KMS-11 (cell line): ENCODE measurements at regions not wholly inside any gene's neighbourhood (a gene's known extent, or its start where the extent isn't known, plus 50 kb on each side); places are given as distances from the start of the nearest gene placed in this dataset.

Source experiments
- H2AFZ ChIP-seq: fragments of 200-600 bp; sonication (generic); 2 replicates; pipeline ENCODE4 v1.6.1; 2016; ENCODE audit warnings: antibody characterized with exemption, mixed run types, low read depth
- H3K27ac ChIP-seq: fragments of 200-600 bp; sonication (generic); 2 replicates; pipeline ENCODE4 v1.6.1; 2016; ENCODE audit warnings: mild to moderate bottlenecking, mixed run types
- H3K27me3 ChIP-seq: fragments of 200-600 bp; sonication (generic); 2 replicates; pipeline ENCODE4 v1.6.1; 2017; ENCODE audit warnings: mild to moderate bottlenecking, low read depth, mixed run types, moderate library complexity; ENCODE audit not compliant: insufficient read depth
- H3K36me3 ChIP-seq: fragments of 200-600 bp; sonication (generic); 2 replicates; pipeline ENCODE4 v1.6.1; 2017; ENCODE audit warnings: mild to moderate bottlenecking, mixed run types; ENCODE audit not compliant: insufficient read depth
- H3K4me1 ChIP-seq: fragments of 200-600 bp; sonication (generic); 2 replicates; pipeline ENCODE4 v1.6.1; 2016; ENCODE audit warnings: mild to moderate bottlenecking, low read depth, mixed run types; ENCODE audit not compliant: poor library complexity, severe bottlenecking
- H3K4me2 ChIP-seq: fragments of 200-600 bp; sonication (generic); 2 replicates; pipeline ENCODE4 v1.7.0; 2016; ENCODE audit warnings: mild to moderate bottlenecking, mixed run types
- H3K4me3 ChIP-seq: fragments of 200-600 bp; sonication (generic); IDR thresholded peaks from 2 replicates; pipeline ENCODE4 v1.6.1; 2017; ENCODE audit warnings: low read depth, low read length, mixed read lengths; ENCODE audit not compliant: insufficient read depth
- H3K79me2 ChIP-seq: fragments of 200-600 bp; sonication (generic); 2 replicates; pipeline ENCODE4 v1.6.1; 2016; ENCODE audit warnings: low read depth, mixed run types; ENCODE audit not compliant: insufficient read depth
- H3K9ac ChIP-seq: fragments of 200-600 bp; sonication (generic); 2 replicates; pipeline ENCODE4 v1.6.1; 2016; ENCODE audit warnings: mild to moderate bottlenecking, mixed run types
- H4K20me1 ChIP-seq: fragments of 200-600 bp; sonication (generic); 2 replicates; pipeline ENCODE4 v1.6.1; 2016; ENCODE audit warnings: mild to moderate bottlenecking, mixed run types; ENCODE audit not compliant: insufficient read depth
- TF ChIP-seq, protein P1 (sequence below): fragments of 200-600 bp; sonication (generic); conservative IDR thresholded peaks from 2 replicates; pipeline ENCODE4 v1.6.1; 2017; ENCODE audit warnings: low read depth, mild to moderate bottlenecking, antibody characterized with exemption, low read length, moderate library complexity, mixed read lengths

DNA sequence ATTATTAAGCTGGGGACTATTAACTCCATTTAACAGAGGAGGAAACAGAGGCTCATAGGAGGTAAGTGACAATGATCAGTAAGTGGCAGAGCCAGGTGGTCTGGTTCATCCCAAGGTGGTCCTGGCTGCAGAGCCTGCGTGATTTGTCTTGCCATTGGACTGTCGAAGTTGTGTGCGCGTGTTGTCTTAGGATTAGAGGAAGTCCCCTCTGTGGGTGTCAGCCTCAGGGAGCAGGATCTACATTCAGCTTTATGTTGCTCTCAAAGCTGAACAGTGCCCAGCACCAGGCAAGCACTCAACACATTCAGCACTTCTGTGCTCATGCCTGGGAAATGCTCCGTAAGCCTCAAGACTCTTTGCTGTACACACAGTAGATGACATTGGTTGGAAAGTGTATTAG, 139.5 kb downstream of the HERPUD2 start:
- Histone ChIP-seq H3K79me2 (no peaks in the 10 kb centered on the region), H3K36me3 (no peaks in the 10 kb centered on the region), H3K4me3 (no peak overlapping the region), H3K27ac (no peak overlapping the region), H3K4me1 (no peaks in the 10 kb centered on the region), H3K4me2 (no peak overlapping the region), H3K27me3 (no peaks in the 10 kb centered on the region), H3K9ac (no peak overlapping the region), H2AFZ (no peak overlapping the region), H4K20me1 (no peaks in the 10 kb centered on the region)
- TF ChIP-seq, protein P1, sequence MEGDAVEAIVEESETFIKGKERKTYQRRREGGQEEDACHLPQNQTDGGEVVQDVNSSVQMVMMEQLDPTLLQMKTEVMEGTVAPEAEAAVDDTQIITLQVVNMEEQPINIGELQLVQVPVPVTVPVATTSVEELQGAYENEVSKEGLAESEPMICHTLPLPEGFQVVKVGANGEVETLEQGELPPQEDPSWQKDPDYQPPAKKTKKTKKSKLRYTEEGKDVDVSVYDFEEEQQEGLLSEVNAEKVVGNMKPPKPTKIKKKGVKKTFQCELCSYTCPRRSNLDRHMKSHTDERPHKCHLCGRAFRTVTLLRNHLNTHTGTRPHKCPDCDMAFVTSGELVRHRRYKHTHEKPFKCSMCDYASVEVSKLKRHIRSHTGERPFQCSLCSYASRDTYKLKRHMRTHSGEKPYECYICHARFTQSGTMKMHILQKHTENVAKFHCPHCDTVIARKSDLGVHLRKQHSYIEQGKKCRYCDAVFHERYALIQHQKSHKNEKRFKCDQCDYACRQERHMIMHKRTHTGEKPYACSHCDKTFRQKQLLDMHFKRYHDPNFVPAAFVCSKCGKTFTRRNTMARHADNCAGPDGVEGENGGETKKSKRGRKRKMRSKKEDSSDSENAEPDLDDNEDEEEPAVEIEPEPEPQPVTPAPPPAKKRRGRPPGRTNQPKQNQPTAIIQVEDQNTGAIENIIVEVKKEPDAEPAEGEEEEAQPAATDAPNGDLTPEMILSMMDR: no peak

DNA sequence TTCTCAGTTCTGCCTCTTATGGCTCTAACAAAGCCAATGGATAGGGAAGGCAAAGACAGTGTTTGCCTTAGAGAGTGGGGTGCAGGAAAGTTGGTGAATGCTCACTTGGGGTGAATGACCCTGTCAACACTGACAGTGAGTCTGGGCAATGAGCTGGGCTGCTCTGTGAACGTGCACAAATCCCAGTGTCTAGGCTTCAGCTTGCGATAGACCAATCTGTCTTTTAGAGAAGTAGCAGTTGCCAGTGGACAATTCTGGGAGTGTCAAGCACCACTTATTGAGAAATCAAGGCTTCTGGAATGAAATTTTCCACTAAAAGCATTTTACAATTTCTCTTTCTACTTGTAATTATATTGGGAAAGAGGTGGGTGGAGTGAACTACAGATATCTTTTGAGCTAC, 141.4 kb downstream of the HERPUD2 start:
- H3K4me1 ChIP-seq: no peaks in the 10 kb centered on the region
- H3K9ac ChIP-seq: no peak overlapping the region
- TF ChIP-seq, protein P1: no peak
- H3K4me2 ChIP-seq: no peak overlapping the region
- no peak overlapping the region for H3K4me3 ChIP-seq
- no peak overlapping the region for H3K27ac ChIP-seq
- no peaks in the 10 kb centered on the region for H4K20me1 ChIP-seq
- no peaks in the 10 kb centered on the region for H3K79me2 ChIP-seq
- H2AFZ ChIP-seq: no peak overlapping the region
- H3K27me3 ChIP-seq: no peaks in the 10 kb centered on the region
- no peaks in the 10 kb centered on the region for H3K36me3 ChIP-seq

DNA sequence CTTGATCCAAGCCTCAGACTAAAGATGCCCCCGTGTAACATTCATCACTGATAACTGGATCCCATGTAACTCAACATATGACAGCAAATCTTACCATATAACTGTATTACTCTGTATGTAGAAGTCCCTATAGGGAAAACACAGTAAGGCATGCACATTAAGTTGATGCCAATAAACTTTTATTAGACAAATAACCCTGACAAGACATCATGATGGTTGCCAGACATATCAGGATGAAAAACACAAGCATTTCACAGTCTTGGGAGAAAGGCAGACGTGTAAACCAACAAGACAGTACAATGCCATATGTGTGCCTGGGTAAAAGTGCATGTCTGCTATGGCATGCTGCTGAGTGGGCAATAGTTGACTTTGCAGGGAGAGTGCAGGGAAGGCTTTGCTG, 142.2 kb downstream of the HERPUD2 start:
- Histone ChIP-seq H3K79me2 (no peaks in the 10 kb centered on the region), H4K20me1 (no peaks in the 10 kb centered on the region), H3K9ac (no peak overlapping the region), H3K27ac (no peak overlapping the region), H3K36me3 (no peaks in the 10 kb centered on the region), H3K4me2 (no peak overlapping the region), H2AFZ (no peak overlapping the region), H3K27me3 (no peaks in the 10 kb centered on the region), H3K4me3 (no peak overlapping the region), H3K4me1 (no peaks in the 10 kb centered on the region)
- TF ChIP-seq, protein P1: no peak

DNA sequence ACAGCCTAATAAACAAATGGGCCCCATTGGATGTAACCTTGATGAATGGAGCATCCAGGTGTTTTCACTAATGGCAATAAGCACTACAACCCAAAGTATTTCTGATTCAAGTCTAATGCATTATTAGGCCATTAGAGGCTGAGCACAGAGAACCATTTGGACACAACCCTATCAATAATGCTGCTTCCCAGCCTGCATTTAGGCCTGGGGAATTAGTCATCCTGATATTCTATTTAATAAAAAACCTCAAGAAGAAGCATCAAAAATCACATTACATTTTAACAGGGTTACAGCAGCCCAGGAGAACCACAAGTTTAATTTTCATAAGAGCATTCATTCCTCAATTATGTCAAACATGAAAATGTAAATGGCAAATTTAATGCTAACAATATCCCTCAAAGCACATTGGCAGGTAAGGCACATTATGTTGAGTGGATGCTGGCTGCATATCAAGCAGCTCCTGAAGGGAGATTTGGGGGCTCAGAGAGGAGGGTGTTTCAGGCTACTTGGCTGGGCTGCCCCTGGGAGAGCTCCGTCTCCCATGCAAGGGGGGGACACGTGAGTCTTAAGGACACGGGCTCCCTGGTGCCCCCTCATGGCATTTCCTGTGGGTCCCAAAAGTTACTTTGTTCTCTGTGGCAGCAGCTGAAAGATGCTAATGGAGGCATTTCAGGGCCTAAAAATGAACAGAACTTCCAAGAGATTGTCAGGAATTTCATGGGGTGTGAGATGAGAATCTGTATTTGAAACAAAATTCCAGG, 143.4 kb downstream of the HERPUD2 start:
- Histone ChIP-seq H4K20me1 (no peaks in the 10 kb centered on the region), H3K36me3 (no peaks in the 10 kb centered on the region), H3K4me3 (no peak overlapping the region), H3K79me2 (no peaks in the 10 kb centered on the region), H3K27ac (no peak overlapping the region), H2AFZ (no peak overlapping the region), H3K27me3 (no peaks in the 10 kb centered on the region), H3K4me1 (no peaks in the 10 kb centered on the region), H3K4me2 (no peak overlapping the region), H3K9ac (no peak overlapping the region)
- TF ChIP-seq, protein P1: no peak
